Nephron progenitor cell (in vitro differentiated cells): ENCODE measurements at regions not wholly inside any gene's neighbourhood (a gene's known extent, or its start where the extent isn't known, plus 50 kb on each side); places are given as distances from the start of the nearest gene placed in this dataset.
A peak's percentile ranks its signal among the peaks of the same experiment; 100 is the strongest.

Experiments used
- DNase-seq: peaks from one replicate; pipeline ENCODE4 v3.0.0; 2021
- H3K27ac Mint-ChIP-seq: 2 replicates; pipeline ENCODE4 v1.8.0; 2021; ENCODE audit warnings: mild to moderate bottlenecking, moderate library complexity, mixed read lengths
- H3K27me3 Mint-ChIP-seq: 2 replicates; pipeline ENCODE4 v1.8.0; 2021; ENCODE audit warnings: mild to moderate bottlenecking, low read depth, mixed read lengths; ENCODE audit not compliant: poor library complexity
- H3K36me3 Mint-ChIP-seq: 2 replicates; pipeline ENCODE4 v1.8.0; 2021; ENCODE audit warnings: low read depth, mixed read lengths
- H3K4me1 Mint-ChIP-seq: 2 replicates; pipeline ENCODE4 v1.8.0; 2021; ENCODE audit warnings: mixed read lengths
- H3K4me3 Mint-ChIP-seq: 2 replicates; pipeline ENCODE4 v1.8.0; 2021; ENCODE audit warnings: mild to moderate bottlenecking, moderate library complexity, mixed read lengths
- H3K9me3 Mint-ChIP-seq: 2 replicates; pipeline ENCODE4 v1.8.0; 2021; ENCODE audit warnings: mild to moderate bottlenecking, moderate library complexity, mixed read lengths
- TF ChIP-seq, protein P1 (sequence below): fragments of 200-600 bp; sonication (generic); IDR thresholded peaks from 2 replicates; pipeline ENCODE4 v1.5.0; 2021; ENCODE audit warnings: antibody characterized with exemption

- Mint-ChIP-seq H3K9me3 (no peaks in the 10 kb centered on the region), H3K4me3 (no peak overlapping the region), H3K36me3 (no peaks in the 10 kb centered on the region), H3K27me3 (peaks cover 2% of the 10 kb centered on the region), H3K27ac (no peak overlapping the region), H3K4me1 (no peaks in the 10 kb centered on the region)
- TF ChIP-seq, protein P1, sequence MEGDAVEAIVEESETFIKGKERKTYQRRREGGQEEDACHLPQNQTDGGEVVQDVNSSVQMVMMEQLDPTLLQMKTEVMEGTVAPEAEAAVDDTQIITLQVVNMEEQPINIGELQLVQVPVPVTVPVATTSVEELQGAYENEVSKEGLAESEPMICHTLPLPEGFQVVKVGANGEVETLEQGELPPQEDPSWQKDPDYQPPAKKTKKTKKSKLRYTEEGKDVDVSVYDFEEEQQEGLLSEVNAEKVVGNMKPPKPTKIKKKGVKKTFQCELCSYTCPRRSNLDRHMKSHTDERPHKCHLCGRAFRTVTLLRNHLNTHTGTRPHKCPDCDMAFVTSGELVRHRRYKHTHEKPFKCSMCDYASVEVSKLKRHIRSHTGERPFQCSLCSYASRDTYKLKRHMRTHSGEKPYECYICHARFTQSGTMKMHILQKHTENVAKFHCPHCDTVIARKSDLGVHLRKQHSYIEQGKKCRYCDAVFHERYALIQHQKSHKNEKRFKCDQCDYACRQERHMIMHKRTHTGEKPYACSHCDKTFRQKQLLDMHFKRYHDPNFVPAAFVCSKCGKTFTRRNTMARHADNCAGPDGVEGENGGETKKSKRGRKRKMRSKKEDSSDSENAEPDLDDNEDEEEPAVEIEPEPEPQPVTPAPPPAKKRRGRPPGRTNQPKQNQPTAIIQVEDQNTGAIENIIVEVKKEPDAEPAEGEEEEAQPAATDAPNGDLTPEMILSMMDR: no peak
- no peak for DNase-seq
These were observed 289.6 kb downstream of the TCERG1L start for GRCh38 chr10:131021969-131022368.

GRCh38 chr10:131022369-131022768 is 289.2 kb downstream of the TCERG1L start:
- peaks cover 2% of the 10 kb centered on the region for H3K27me3 Mint-ChIP-seq
- no peak overlapping the region for H3K4me3 Mint-ChIP-seq
- H3K27ac Mint-ChIP-seq: no peak overlapping the region
- H3K36me3 Mint-ChIP-seq: no peaks in the 10 kb centered on the region
- DNase-seq: no peak
- H3K4me1 Mint-ChIP-seq: no peaks in the 10 kb centered on the region
- H3K9me3 Mint-ChIP-seq: no peaks in the 10 kb centered on the region
- TF ChIP-seq, protein P1: no peak

- H3K9me3 Mint-ChIP-seq: no peaks in the 10 kb centered on the region
- TF ChIP-seq, protein P1: no peak
- no peak for DNase-seq
These were observed 288.5 kb downstream of the TCERG1L start for GRCh38 chr10:131022981-131023380.

DNA sequence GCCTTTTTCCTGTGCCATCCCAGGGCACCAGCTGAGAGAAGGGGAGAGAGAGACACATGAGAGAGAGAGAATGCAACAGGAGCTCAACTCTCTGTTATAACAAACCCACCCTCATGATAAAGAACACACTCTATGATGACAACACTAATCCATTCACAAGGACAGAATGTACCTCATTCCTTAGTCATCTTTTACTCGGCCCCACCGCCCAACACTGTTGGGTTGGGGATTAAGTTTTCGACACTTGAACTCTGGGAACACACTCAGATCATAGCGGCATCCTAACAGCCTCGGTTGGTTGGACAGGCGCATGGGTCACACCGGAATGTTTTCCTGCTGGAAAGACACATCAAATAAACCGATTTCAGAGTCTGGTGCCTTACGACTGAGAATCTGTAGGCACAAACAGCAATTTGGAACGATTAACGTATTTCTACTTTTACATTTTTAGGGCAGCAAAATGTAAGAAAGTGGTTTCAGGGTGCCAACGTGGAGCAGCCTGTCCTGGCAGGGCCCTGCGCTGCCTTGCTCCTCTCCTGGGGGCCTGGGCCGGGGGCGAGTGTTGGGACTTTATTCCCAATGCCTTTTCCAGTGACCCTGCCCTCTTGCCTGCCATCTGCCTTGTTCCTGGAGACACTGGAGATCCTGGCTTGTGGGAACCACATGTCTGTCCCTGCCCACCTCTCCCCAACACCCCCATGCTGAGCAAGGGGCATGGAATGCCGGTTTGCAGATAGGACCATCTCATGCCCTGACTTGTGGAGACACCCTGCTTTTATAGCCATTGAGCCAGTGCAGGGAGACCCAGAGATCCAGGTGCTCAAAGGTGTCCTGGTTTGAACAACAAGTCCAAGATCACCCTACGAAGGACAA is 287.0 kb downstream of the TCERG1L start:
- Mint-ChIP-seq H3K27me3 (peaks cover 6% of the 10 kb centered on the region), H3K9me3 (no peaks in the 10 kb centered on the region), H3K36me3 (no peaks in the 10 kb centered on the region), H3K27ac (peak overlapping the region; percentile 42), H3K4me3 (no peak overlapping the region), H3K4me1 (no peaks in the 10 kb centered on the region)
- DNase-seq: no peak
- TF ChIP-seq, protein P1: no peak

More at GRCh38 chr10:131022981-131023380, 288.5 kb downstream of the TCERG1L start:
- peaks cover 2% of the 10 kb centered on the region for H3K27me3 Mint-ChIP-seq
- H3K4me1 Mint-ChIP-seq: no peaks in the 10 kb centered on the region
- H3K36me3 Mint-ChIP-seq: no peaks in the 10 kb centered on the region
- H3K4me3 Mint-ChIP-seq: no peak overlapping the region
- no peak overlapping the region for H3K27ac Mint-ChIP-seq

GRCh38 chr10:131025333-131025732 is 286.2 kb downstream of the TCERG1L start:
- Mint-ChIP-seq H3K36me3 (no peaks in the 10 kb centered on the region), H3K27ac (no peak overlapping the region), H3K4me3 (no peak overlapping the region), H3K9me3 (no peaks in the 10 kb centered on the region), H3K27me3 (peaks cover 6% of the 10 kb centered on the region), H3K4me1 (no peaks in the 10 kb centered on the region)
- no peak for DNase-seq
- TF ChIP-seq, protein P1: no peak

GRCh38 chr10:131027256-131027655 is 284.3 kb downstream of the TCERG1L start:
- H3K4me3 Mint-ChIP-seq: no peak overlapping the region
- H3K27me3 Mint-ChIP-seq: peaks cover 7% of the 10 kb centered on the region
- no peaks in the 10 kb centered on the region for H3K9me3 Mint-ChIP-seq
- TF ChIP-seq, protein P1: no peak
- H3K36me3 Mint-ChIP-seq: no peaks in the 10 kb centered on the region
- no peak overlapping the region for H3K27ac Mint-ChIP-seq
- DNase-seq: no peak
- no peaks in the 10 kb centered on the region for H3K4me1 Mint-ChIP-seq
